ENCODE measurements at regions not wholly inside any gene's neighbourhood (a gene's known extent, or its start where the extent isn't known, plus 50 kb on each side); places are given as distances from the start of the nearest gene placed in this dataset.

- no peak overlapping the region for H3K23ac ChIP-seq (ENCODE audit: low read depth, low read length)
- TF ChIP-seq RCOR1 (IDR thresholded peaks at IDR 0.05; ENCODE audit: insufficient replicate concordance, low read length) (no peak), CHD1 (IDR thresholded peaks at IDR 0.05; ENCODE audit: low read depth, low read length) (no peak), BHLHE40 (IDR thresholded peaks at IDR 0.05; ENCODE audit: low read depth, low read length) (no peak), SMC3 (IDR thresholded peaks at IDR 0.05; ENCODE audit: low read depth, low read length) (no peak), NFE2L2 (IDR thresholded peaks at IDR 0.05; ENCODE audit: low read depth, low read length) (no peak), MAZ (IDR thresholded peaks at IDR 0.05; ENCODE audit: borderline replicate concordance, low read depth, low read length) (no peak), FOS (IDR thresholded peaks at IDR 0.05; ENCODE audit: low read depth, low read length) (no peak), CTCF (conservative IDR thresholded peaks at IDR 0.05; ENCODE audit: low read depth, low read length) (no peak), MXI1 (IDR thresholded peaks at IDR 0.05; ENCODE audit: borderline replicate concordance, low read depth, low read length) (no peak), POLR2A (IDR thresholded peaks at IDR 0.05; ENCODE audit: low read depth, low read length) (no peak), RFX5 (IDR thresholded peaks at IDR 0.05; ENCODE audit: low read depth, low read length) (no peak), RAD21 (IDR thresholded peaks at IDR 0.05; ENCODE audit: low read length) (no peak), MAFK (IDR thresholded peaks at IDR 0.05; ENCODE audit: low read depth, low read length) (no peak)
- dilution Hi-C loops (cut with HindIII; ENCODE audit: low sequenced_read_pairs, unreplicated experiment), result no loop called here
Observed at GRCh38 chr7:53657586-53657985, 622.2 kb downstream of the POM121L12 start.

More at GRCh38 chr7:53657586-53657985, 622.2 kb downstream of the POM121L12 start:
- in situ Hi-C loops (cut with MboI; ENCODE audit: low sequenced_read_pairs), result no loop called here
- no peak overlapping the region for H4K5ac ChIP-seq (ENCODE audit: low read depth, low read length)
- H2AFZ ChIP-seq (replicated peaks; ENCODE audit: low read length, poor library complexity), result no peak overlapping the region
- H3K4me3 ChIP-seq (ENCODE audit: insufficient read depth, low read depth, low read length), result no peak overlapping the region
- H2BK5ac ChIP-seq (ENCODE audit: low read depth, low read length, poor library complexity, severe bottlenecking), result no peak overlapping the region
- no peak overlapping the region for H3K4ac ChIP-seq (ENCODE audit: low read depth, low read length)
- H4K20me1 ChIP-seq (ENCODE audit: insufficient read depth, low read length), result no peaks in the 10 kb centered on the region
- H2BK120ac ChIP-seq (ENCODE audit: low read depth, low read length), result no peak overlapping the region
- POLR2A ChIA-PET (ENCODE audit: unreplicated experiment), result no interaction called here
- H3K14ac ChIP-seq (replicated peaks; ENCODE audit: low read depth, low read length), result no peak overlapping the region
- no peaks in the 10 kb centered on the region for H3K9me1 ChIP-seq (ENCODE audit: insufficient read depth, low read length)
- WGBS, 2 experiments (ENCODE audit: extremely low coverage in 2 of 2, insufficient read length in 1 of 2), result no CpG with 5 or more reads among the region's 1 CpG
- ATAC-seq (ENCODE audit: low read depth) (no peak), DNase-seq (no peak)
- no peak overlapping the region for H4K8ac ChIP-seq (ENCODE audit: low read depth in 2 of 2, low read length in 2 of 2)
- H2AK5ac ChIP-seq (ENCODE audit: low read depth, low read length), result no peak overlapping the region
- CTCF ChIA-PET, result interaction anchor here (0.6 kb wide), 1 partner anchor 928 kb away, joined by 3 read pairs; no protein-coding TSS in a partner anchor
- H2BK15ac ChIP-seq (ENCODE audit: low read depth, low read length), result no peak overlapping the region
- H3K56ac ChIP-seq (ENCODE audit: extremely low read depth, insufficient read depth, low read length), result no peak overlapping the region
- H3K9me3 ChIP-seq (ENCODE audit: control insufficient read depth, insufficient read depth, low read length), result peaks cover 5% of the 10 kb centered on the region; the same call in 1 of the 2 replicates
- H3K18ac ChIP-seq (ENCODE audit: low read depth, low read length), result no peak overlapping the region
- H2BK20ac ChIP-seq (ENCODE audit: low read depth, low read length), result no peak overlapping the region
- H3K27ac ChIP-seq (ENCODE audit: insufficient read depth, low read length), result no peak overlapping the region
- H3K4me2 ChIP-seq (ENCODE audit: low read depth, low read length), result no peak overlapping the region
- H3K4me1 ChIP-seq (ENCODE audit: control insufficient read depth, insufficient read depth, low read length), result no peaks in the 10 kb centered on the region
- H3K36me3 ChIP-seq (ENCODE audit: control insufficient read depth, insufficient read depth, low read length), result no peaks in the 10 kb centered on the region
- no peaks in the 10 kb centered on the region for H3K79me1 ChIP-seq (ENCODE audit: low read depth in 1 of 2, low read length in 2 of 2)
- H3K9ac ChIP-seq (ENCODE audit: low read depth, low read length), result no peak overlapping the region
- H3K27me3 ChIP-seq (ENCODE audit: control insufficient read depth, insufficient read depth, low read length), result no peaks in the 10 kb centered on the region
- H4K91ac ChIP-seq (ENCODE audit: insufficient read depth, low read depth, low read length), result no peak overlapping the region
- intact Hi-C loops (cut with micrococcal nuclease), result no loop called here
- no TSS peak for BruUV-seq (replicated peaks)
- H2AK9ac ChIP-seq (replicated peaks; ENCODE audit: low read depth, low read length, poor library complexity), result no peak overlapping the region
